EL (cell line): ENCODE measurements at regions not wholly inside any gene's neighbourhood (a gene's known extent, or its start where the extent isn't known, plus 50 kb on each side); places are given as distances from the start of the nearest gene placed in this dataset.
"Not testable (repeated sequence)": the region's sequence is repeated elsewhere in the genome, so short reads cannot be mapped to it uniquely, and the experiment has no call there.

Experiments used
- DNase-seq: peaks from one replicate; pipeline ENCODE4 v3.0.0-alpha.2; 2016

- DNase-seq = not testable (repeated sequence)
Observed at GRCh38 chr21:5327220-5327619, 5194.2 kb upstream of the TPTE start.

DNA sequence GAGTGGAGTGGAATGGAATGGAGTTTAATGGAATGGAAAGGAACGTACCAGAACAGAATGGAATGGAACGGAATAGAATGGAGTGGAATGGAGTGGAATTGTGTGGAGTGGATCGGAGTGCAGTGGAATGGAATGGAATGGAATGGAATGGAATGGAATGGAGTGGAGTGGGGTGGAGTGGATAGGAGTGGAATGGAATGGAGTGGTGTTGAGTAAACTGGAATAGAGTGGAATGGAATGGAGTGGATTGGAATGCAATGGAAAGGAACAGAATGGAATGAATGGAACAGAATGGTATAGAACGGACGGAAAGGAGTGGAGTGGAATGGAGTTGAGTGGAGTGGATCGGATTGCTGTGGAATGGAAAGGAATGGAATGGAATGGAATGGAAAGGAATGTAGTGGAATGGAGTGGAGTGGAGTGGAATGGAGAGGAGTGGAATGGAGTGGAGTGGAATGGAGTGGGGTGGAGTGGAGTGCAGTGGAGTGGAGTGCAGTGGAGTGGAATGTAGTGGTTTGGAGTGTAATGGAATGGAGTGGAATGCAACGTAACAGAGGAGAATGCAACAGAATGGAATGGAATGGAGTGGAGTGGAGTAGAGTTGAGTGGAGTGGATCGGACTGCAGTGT is 5192.0 kb upstream of the TPTE start:
- not testable (repeated sequence) for DNase-seq

DNA sequence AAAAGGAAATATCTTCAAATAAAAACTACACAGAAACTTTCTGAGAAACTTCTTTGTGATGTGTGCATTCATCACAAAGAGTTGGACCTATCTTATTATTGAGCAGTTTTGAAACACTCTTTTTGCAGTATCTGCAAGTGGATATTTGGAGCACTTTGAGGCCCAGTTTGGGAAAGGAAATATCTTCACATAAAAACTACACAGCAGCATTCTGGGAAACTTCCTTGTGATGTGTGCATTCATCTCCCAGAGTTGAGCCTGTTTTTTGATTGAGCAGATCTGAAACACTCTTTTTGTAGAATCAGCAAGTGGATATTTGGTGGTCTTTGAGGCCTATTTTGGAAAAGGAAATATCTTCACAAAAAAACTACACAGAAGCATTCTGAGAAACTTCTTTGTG is 5163.5 kb upstream of the TPTE start:
- peak; percentile 0 for DNase-seq
